GM18909 (cell line): ENCODE measurements at regions not wholly inside any gene's neighbourhood (a gene's known extent, or its start where the extent isn't known, plus 50 kb on each side); places are given as distances from the start of the nearest gene placed in this dataset.
A peak's percentile ranks its signal among the peaks of the same experiment; 100 is the strongest.

ENCODE experiments used
- ATAC-seq: cut with Tn5 transposase; IDR thresholded peaks from one replicate; pipeline ENCODE4 v1.9.1; 2021; ENCODE audit warnings: mild to moderate bottlenecking; ENCODE audit not compliant: unreplicated experiment, poor library complexity

GRCh38 chr3:27930052-27930602 lies 208.0 kb upstream of the EOMES start:
- ATAC-seq: no peak

DNA sequence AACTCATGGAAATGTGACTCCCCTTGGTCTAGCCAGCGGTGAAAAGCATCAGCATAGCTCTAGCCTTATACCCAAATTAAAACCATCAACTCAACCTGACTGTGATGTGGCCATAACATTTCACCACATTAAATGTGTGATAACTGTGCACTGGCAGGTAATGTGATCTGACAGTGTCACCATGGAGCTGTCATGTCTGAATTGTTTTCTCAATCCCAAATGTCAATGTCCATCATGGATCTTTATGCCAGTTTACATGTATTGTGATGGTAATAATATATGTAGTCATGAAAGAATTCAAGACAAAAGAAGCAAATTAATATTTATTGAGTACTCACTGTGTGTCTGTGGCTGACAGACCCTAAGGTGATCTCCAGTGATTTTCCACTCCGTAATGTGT lies 213.4 kb upstream of the EOMES start:
- ATAC-seq: no peak

- no peak for ATAC-seq
Observed at GRCh38 chr3:27939521-27939920, 217.4 kb upstream of the EOMES start.

- ATAC-seq: no peak
Observed at GRCh38 chr3:27939940-27940339, 217.8 kb upstream of the EOMES start.

- no peak for ATAC-seq
Observed at GRCh38 chr3:27943106-27943505, 221.0 kb upstream of the EOMES start.

DNA sequence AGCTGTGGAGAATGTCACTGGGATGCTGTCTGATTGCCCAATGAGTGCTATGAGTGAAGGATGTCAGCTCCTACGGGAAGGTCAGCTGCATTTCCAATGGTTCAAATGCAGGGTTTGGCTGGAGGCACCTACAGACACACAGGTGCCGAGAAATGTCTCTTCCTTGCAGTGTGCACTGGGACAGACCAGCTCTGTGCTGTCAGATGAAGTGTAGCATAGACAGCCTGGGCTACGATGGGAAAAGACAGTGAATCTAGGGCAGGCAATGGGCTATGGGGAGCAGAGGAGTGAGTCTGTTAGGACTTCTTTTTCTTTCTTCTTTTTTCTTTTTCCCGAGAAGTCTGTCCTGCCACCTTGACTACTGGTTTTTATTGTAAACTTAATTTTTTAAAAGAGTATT lies 223.1 kb upstream of the EOMES start:
- no peak for ATAC-seq

GRCh38 chr3:27960133-27960532 lies 238.0 kb upstream of the EOMES start:
- no peak for ATAC-seq

DNA sequence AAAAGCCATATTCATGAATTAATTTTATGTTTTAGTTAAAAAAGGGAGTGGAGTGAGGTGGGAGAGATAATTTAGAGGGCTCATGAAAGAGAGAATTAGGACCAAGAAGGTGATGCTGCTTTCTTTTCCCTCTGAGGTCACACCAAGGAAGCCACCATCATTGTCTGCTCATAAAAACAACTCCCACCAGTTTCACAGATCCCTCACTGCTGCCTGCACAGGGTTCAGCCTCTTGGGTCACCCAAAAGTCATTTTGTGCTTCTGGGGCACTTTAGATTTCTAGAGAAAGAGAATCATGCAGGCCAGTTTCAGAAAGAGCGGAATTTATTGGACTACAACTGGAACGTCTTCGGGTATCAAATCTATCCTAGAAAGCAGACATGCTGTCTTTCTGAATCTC lies 241.4 kb upstream of the EOMES start:
- ATAC-seq: no peak

GRCh38 chr3:27971600-27971999 lies 249.5 kb upstream of the EOMES start:
- no peak for ATAC-seq

DNA sequence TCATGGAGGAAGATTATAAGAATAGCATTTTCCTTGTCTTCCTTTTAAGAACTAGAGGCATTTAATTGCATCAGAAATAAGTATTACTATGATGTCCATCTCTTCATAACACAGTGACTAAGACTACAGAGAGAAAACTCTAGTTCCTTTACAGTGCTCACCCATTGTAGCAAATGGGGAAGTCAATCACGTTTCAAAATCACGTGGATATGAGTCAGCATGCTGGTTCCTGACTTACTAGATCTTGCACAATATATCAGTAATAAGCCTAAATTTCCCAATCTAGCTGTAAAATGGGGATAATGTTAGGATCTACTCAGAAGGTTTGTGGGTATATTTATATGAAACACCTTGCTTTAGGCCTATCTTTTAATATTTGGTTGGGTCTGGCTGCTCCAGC lies 254.8 kb upstream of the EOMES start:
- peak; percentile 68 for ATAC-seq

- ATAC-seq: no peak
Observed at GRCh38 chr3:27978440-27978839, 256.3 kb upstream of the EOMES start.

- ATAC-seq: no peak
Observed at GRCh38 chr3:27985369-27986035, 255.9 kb upstream of the CMC1 start.

DNA sequence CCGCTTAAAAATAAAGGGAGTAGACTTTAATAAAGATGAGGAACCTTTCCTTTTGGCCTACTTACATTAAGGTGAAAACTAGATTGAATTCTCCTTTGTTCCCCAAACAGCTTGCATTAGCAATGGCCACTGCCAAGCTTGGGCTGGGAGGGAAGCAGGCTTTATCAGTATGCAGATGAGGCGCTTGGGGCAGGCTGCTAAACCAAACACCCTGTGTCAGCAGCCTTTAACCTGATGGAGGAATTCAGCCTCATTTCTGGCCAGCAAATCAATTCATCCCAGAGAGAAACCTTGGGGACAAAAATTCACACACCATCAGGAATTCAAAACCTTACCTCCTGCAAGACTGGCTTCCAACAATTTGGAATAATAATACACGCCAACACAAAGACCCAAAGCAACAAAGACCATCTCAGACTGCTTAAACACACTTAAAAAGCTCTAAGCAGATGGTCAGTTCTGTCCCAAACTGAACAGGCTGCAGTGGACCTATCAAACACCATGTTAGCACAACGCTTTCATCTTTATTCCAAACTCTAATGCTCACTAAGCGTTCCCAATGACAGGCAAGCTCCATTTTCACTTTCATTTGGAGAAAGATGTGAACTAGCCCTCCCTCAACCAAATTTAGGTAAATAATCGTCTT lies 255.1 kb upstream of the CMC1 start:
- no peak for ATAC-seq

- ATAC-seq: no peak
Observed at GRCh38 chr3:27990324-27990723, 251.1 kb upstream of the CMC1 start.

GRCh38 chr3:27990837-27991236 lies 250.6 kb upstream of the CMC1 start:
- no peak for ATAC-seq

DNA sequence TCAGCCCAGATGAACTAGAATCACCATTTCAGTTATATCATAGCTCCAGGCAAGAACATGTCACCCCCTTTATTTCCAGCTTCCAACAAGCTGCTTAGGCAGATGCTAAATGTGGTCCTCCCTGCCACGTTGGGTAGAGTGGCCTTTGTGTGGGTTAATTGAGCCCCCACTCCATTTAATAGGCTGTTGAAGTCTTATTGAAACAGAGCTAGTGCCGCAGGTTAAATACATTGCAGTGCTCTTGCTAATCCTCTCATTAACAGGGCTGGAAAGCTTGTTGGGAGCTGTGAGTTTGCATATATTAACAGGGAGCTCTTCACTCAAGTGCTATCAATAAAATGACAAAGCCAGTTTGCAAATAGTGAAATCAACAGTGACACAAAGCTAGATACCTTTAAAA lies 248.4 kb upstream of the CMC1 start:
- no peak for ATAC-seq

DNA sequence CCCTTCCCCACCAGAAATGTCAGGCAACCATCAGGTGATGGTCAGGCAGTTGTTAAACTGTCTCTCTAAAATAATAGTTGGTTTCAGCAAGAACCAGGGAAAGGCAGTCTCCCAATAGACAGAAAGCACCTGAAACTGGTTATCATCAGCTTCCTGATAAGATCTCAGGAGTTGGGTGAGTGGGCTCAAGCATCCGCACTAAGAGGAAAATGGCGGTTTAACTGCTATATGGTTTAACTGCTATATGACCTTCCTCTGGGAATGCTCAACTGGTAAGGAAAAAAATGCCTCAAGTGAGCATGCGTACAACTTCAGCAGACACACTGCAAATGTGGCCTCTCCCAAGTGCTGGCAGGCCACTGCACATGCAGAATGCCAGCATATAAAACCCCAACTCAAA lies 240.8 kb upstream of the CMC1 start:
- ATAC-seq: no peak

DNA sequence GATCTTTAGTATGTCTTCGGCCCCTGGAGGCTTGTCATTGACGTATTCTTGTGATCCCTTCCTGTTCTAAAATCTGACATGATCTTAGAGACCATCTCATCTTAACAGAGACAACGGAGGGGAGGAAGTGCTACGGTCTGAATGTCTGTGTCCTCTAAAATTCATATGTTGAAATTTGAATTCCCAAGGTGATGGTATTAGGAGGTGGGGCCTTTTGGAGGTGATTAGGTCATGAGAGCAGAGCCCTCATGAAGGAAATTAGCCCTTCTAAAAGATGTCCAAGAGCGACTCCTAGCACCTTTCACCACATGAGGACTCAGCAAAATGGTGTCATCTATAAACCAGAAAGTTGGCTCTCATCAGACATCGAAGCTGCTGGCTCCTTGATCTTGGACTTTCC lies 233.2 kb upstream of the CMC1 start:
- no peak for ATAC-seq

DNA sequence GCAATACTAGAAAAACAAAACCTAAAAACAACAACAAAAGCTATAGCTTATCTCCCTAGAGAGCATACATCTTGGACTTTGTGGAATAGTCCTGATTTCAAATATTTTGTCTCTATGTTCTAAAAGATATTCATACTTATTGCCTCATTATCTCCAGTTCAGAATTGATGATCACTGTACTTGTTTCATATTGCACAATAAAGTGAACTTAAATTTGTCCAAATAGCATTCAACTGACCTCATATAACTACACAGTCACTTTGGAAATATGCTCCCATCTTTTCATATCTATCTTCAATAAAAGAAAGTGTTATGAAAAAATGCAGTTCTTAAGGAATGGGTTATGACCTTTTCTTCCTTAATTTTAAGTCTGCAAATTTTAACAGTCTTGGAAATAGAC lies 228.6 kb upstream of the CMC1 start:
- no peak for ATAC-seq

- peak; percentile 41 for ATAC-seq
Observed at GRCh38 chr3:28013864-28014473, 227.4 kb upstream of the CMC1 start.

DNA sequence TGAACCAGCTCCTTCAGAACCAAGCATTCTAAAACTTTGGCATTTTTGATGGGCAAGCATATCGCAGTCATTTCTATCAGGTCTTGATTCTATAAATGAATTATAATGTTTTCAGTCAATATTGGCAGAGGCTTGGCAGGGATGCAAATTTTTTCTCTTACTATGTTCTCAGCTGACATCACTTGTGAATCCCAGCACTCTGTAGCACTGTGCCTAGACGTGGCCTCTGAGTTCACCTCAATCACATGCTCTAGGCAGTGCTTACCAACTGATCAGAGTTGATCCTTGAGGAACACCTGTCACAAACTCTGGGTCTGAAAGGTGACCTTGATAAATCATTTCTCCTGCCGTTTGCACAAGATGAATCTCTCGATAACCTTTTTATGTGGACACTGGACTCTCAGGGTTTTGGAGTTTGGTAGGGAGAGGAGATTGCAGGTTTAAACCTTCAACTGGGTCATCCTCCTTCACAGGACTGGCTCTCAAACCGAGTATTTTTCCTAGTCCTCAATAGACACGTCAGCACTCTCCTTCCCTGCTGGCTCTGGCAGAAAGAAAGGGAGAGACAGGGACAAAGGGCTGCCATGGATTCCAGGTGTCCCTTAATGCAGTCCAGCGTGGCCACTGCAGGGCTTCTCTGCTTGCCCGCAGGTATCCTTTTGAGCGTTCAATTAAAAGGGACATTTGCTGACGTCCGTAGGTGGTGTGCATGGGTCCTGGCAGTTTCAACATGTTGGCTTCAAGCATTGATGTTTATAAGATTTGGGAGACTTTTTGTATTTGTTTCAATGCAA lies 222.3 kb upstream of the CMC1 start:
- ATAC-seq: no peak
